ENCODE measurements at regions not wholly inside any gene's neighbourhood (a gene's known extent, or its start where the extent isn't known, plus 50 kb on each side); places are given as distances from the start of the nearest gene placed in this dataset.

- DNase-seq: no peak
- Mint-ChIP-seq H3K9me3 (peaks cover 0 to 2% of the 10 kb centered on the region in 2 experiments; a peak in 2 of 5 replicates), H3K4me3 (no peak overlapping the region), H3K27ac (no peak overlapping the region), H3K36me3 (ENCODE audit: insufficient read depth in 1 of 3, low read depth in 3 of 3) (no peaks in the 10 kb centered on the region; a peak in 1 of 7 replicates), H3K4me1 (peaks cover 4 to 18% of the 10 kb centered on the region in 2 experiments), H3K27me3 (ENCODE audit: low read depth) (no peaks in the 10 kb centered on the region)
- no peaks in the 10 kb centered on the region for H3K79me2 ChIP-seq (ENCODE audit: insufficient read depth, low read length)
- H4K91ac ChIP-seq (ENCODE audit: insufficient read length, low read depth, low read length): no peak overlapping the region
- no peak overlapping the region for H2BK20ac ChIP-seq (ENCODE audit: low read depth, low read length, poor library complexity, severe bottlenecking)
- no peaks in the 10 kb centered on the region for H3K23me2 ChIP-seq (ENCODE audit: insufficient read length, low read depth, low read length, poor library complexity, severe bottlenecking)
- H4K5ac ChIP-seq (ENCODE audit: insufficient read length, low read depth, low read length): no peak overlapping the region
- TF ChIP-seq, protein P1, sequence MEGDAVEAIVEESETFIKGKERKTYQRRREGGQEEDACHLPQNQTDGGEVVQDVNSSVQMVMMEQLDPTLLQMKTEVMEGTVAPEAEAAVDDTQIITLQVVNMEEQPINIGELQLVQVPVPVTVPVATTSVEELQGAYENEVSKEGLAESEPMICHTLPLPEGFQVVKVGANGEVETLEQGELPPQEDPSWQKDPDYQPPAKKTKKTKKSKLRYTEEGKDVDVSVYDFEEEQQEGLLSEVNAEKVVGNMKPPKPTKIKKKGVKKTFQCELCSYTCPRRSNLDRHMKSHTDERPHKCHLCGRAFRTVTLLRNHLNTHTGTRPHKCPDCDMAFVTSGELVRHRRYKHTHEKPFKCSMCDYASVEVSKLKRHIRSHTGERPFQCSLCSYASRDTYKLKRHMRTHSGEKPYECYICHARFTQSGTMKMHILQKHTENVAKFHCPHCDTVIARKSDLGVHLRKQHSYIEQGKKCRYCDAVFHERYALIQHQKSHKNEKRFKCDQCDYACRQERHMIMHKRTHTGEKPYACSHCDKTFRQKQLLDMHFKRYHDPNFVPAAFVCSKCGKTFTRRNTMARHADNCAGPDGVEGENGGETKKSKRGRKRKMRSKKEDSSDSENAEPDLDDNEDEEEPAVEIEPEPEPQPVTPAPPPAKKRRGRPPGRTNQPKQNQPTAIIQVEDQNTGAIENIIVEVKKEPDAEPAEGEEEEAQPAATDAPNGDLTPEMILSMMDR (conservative IDR thresholded peaks at IDR 0.05): no peak
- H2BK12ac ChIP-seq (ENCODE audit: insufficient read length, low read depth, low read length): no peak overlapping the region
- no peak overlapping the region for H4K8ac ChIP-seq (replicated peaks; ENCODE audit: insufficient read length, low read depth, low read length)
- H3K23ac ChIP-seq (ENCODE audit: insufficient read length, low read depth, low read length): no peak overlapping the region
- H3K79me1 ChIP-seq (ENCODE audit: insufficient read depth, low read depth, low read length, poor library complexity, severe bottlenecking): no peaks in the 10 kb centered on the region
- H3K9me3 ChIP-seq (ENCODE audit: control insufficient read depth, low read depth, low read length): no peaks in the 10 kb centered on the region
- no peak overlapping the region for H3K56ac ChIP-seq (ENCODE audit: insufficient read length, low read depth, low read length)
- no peak overlapping the region for H2BK120ac ChIP-seq (ENCODE audit: low read depth, low read length, poor library complexity, severe bottlenecking)
- no peak overlapping the region for H2BK15ac ChIP-seq (ENCODE audit: low read depth, low read length)
- H3K4me2 ChIP-seq (ENCODE audit: insufficient read depth, insufficient read length, low read length): no peak overlapping the region
- H2BK5ac ChIP-seq (ENCODE audit: insufficient read length, low read length): no peak overlapping the region
- WGBS (ENCODE audit: extremely low coverage, insufficient read length, low lambda C conversion rate): no CpG with 5 or more reads among the region's 3 CpGs
- no peak overlapping the region for H3K4ac ChIP-seq (ENCODE audit: low read depth, low read length)
- no peak overlapping the region for H3K27ac ChIP-seq (ENCODE audit: insufficient read length, low read depth, low read length)
- no peak overlapping the region for H3K9ac ChIP-seq (ENCODE audit: extremely low read depth, insufficient read length, low read length)
- no peak overlapping the region for H3K14ac ChIP-seq (ENCODE audit: insufficient read depth, low read length)
- no peak overlapping the region for H2AFZ ChIP-seq (ENCODE audit: low read length)
- H2AK5ac ChIP-seq (ENCODE audit: insufficient read length, low read length): no peak overlapping the region
- H3K18ac ChIP-seq (ENCODE audit: insufficient read length, low read depth, low read length): no peak overlapping the region
- H3T11ph ChIP-seq (ENCODE audit: low read length): no peak overlapping the region
- H3K27me3 ChIP-seq (ENCODE audit: insufficient read depth, low read length): peaks cover 2% of the 10 kb centered on the region; the same call in 1 of the 2 replicates
- peaks cover 7% of the 10 kb centered on the region for H3K4me1 ChIP-seq (ENCODE audit: insufficient read depth, low read length)
- no peaks in the 10 kb centered on the region for H4K20me1 ChIP-seq (ENCODE audit: control insufficient read depth, insufficient read depth, insufficient read length)
Measured at GRCh38 chr16:79988089-79988488, 387.6 kb upstream of the MAF start.

Data from H9 (cell line).